Panc1 (cell line): ENCODE measurements at regions not wholly inside any gene's neighbourhood (a gene's known extent, or its start where the extent isn't known, plus 50 kb on each side); places are given as distances from the start of the nearest gene placed in this dataset.

ENCODE experiments used
- ATAC-seq: fragments of 200-7000 bp; cut with Tn5 transposase; 2 replicates; pipeline ENCODE4 v1.9.1; 2020; ENCODE audit warnings: mild to moderate bottlenecking, moderate library complexity
- BruUV-seq: library from RNA; stranded (reverse); fragments of 400-500 nt; replicated peaks from 2 replicates; lab custom pipeline; 2021; lab: Mats Ljungman, UMichigan
- CTCF ChIA-PET: fragments of 300-600 bp; sonication (Branson Sonifier 250); formaldehyde crosslinking; loops from one replicate; lab custom pipeline; 2022; ENCODE audit warnings: antibody characterized with exemption; lab: Charles Lee
- POLR2A ChIA-PET: fragments of 300-600 bp; sonication (Branson Sonifier 250); formaldehyde crosslinking; loops from one replicate; lab custom pipeline; 2022; ENCODE audit warnings: antibody characterized with exemption; lab: Charles Lee
- DNase-seq: peaks from one replicate; pipeline ENCODE4 v3.0.0-alpha.2; 2010; ENCODE audit warnings: low read depth, low spot score
- H3K27ac ChIP-seq: 2 replicates; pipeline ENCODE4 v1.5.1; 2011; ENCODE audit warnings: mild to moderate bottlenecking, low read length, inconsistent platforms
- H3K27me3 ChIP-seq: fragments of 200-500 bp; sonication (Bioruptor generic); 2 replicates; pipeline ENCODE4 v1.6.0; 2014; ENCODE audit warnings: low read length, inconsistent platforms; ENCODE audit not compliant: control insufficient read depth, insufficient read depth
- H3K36me3 ChIP-seq: fragments of 200-500 bp; sonication (Bioruptor generic); 2 replicates; pipeline ENCODE4 v1.5.1; 2014; ENCODE audit warnings: inconsistent platforms, mild to moderate bottlenecking, low read length, moderate library complexity; ENCODE audit not compliant: control insufficient read depth, insufficient read depth
- H3K4me1 ChIP-seq: 2 replicates; pipeline ENCODE4 v1.5.1; 2011; ENCODE audit warnings: inconsistent platforms, mild to moderate bottlenecking, low read length, moderate library complexity; ENCODE audit not compliant: control insufficient read depth, insufficient read depth
- H3K4me3 ChIP-seq, 2 experiments: 2 replicates each; pipeline ENCODE4 v1.5.1; 2011 to 2012; ENCODE audit warnings: low read depth in 2 of 2, low read length in 2 of 2, mild to moderate bottlenecking in 2 of 2, inconsistent platforms in 1 of 2, moderate library complexity in 1 of 2
- H3K9me3 ChIP-seq: fragments of 200-500 bp; sonication (Bioruptor generic); 2 replicates; pipeline ENCODE4 v1.5.1; 2014; ENCODE audit warnings: low read depth, mild to moderate bottlenecking, inconsistent platforms, low read length, moderate library complexity; ENCODE audit not compliant: control insufficient read depth, insufficient read depth
- POLR2AphosphoS5 ChIP-seq: IDR thresholded peaks from 2 replicates; pipeline ENCODE4 v1.6.1; 2012; ENCODE audit warnings: mild to moderate bottlenecking, low read depth, low read length, moderate library complexity
- SIN3A ChIP-seq: IDR thresholded peaks from 2 replicates; pipeline ENCODE4 v1.6.1; 2012; ENCODE audit warnings: low read depth, mild to moderate bottlenecking, low read length, moderate library complexity, borderline replicate concordance; ENCODE audit not compliant: insufficient read depth
- TCF7L2 ChIP-seq: IDR thresholded peaks from 2 replicates; pipeline ENCODE4 v1.6.1; 2011; ENCODE audit warnings: mild to moderate bottlenecking, low read depth, low read length, inconsistent platforms
- in situ Hi-C: cut with HindIII; loops from 2 replicates; pipeline ENCODE4 v1.10.0; 2016; ENCODE audit warnings: low sequenced_read_pairs, low pct_unique_long_range_greater_than_20kb
- intact Hi-C: fragments of 100-400 bp; cut with micrococcal nuclease; formaldehyde crosslinking; loops from one replicate; pipeline ENCODE4 v1.10.0; 2022; ENCODE audit not compliant: unreplicated experiment
- TF ChIP-seq, protein P1 (sequence below): fragments of 450-650 bp; IDR thresholded peaks from 2 replicates; pipeline ENCODE4 v1.5.1; 2017; ENCODE audit warnings: mild to moderate bottlenecking
- TF ChIP-seq, protein P2 (sequence below), 2 experiments: IDR thresholded peaks; 2 replicates each; pipeline ENCODE4 v1.6.1; 2011 to 2012; ENCODE audit warnings: low read depth in 2 of 2, control low read depth in 1 of 2, low read length in 1 of 2, mild to moderate bottlenecking in 1 of 2, moderate library complexity in 1 of 2; ENCODE audit not compliant: insufficient read depth in 1 of 2

DNA sequence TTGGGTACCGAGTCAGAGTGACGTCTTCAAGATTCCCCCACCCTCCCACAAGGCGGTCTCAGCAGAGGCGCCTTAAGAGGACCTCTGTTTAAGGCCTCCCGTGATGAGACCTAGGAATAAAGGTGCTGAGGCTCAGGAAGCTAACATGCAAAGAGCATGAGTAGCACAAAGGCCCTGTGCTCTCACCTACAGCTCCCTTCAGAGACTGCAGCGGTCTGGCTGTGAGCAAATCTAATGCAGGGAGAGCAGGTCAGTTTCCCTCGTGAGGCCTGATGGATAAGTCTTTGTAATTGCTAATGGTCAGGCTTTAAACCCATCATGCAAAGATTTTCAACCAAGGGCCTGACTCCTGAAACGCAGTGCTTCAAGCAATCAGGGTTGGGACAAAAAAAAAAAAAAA is 909.3 kb upstream of the GHITM start:
- H3K4me3 ChIP-seq: no peak overlapping the region
- ChIA-PET POLR2A (no interaction called here), CTCF (no interaction called here)
- in situ Hi-C loops: no loop called here
- TF ChIP-seq, protein P1, sequence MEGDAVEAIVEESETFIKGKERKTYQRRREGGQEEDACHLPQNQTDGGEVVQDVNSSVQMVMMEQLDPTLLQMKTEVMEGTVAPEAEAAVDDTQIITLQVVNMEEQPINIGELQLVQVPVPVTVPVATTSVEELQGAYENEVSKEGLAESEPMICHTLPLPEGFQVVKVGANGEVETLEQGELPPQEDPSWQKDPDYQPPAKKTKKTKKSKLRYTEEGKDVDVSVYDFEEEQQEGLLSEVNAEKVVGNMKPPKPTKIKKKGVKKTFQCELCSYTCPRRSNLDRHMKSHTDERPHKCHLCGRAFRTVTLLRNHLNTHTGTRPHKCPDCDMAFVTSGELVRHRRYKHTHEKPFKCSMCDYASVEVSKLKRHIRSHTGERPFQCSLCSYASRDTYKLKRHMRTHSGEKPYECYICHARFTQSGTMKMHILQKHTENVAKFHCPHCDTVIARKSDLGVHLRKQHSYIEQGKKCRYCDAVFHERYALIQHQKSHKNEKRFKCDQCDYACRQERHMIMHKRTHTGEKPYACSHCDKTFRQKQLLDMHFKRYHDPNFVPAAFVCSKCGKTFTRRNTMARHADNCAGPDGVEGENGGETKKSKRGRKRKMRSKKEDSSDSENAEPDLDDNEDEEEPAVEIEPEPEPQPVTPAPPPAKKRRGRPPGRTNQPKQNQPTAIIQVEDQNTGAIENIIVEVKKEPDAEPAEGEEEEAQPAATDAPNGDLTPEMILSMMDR: no peak
- TF ChIP-seq SIN3A: no peak
- no peak for TF ChIP-seq TCF7L2
- TF ChIP-seq, protein P2, sequence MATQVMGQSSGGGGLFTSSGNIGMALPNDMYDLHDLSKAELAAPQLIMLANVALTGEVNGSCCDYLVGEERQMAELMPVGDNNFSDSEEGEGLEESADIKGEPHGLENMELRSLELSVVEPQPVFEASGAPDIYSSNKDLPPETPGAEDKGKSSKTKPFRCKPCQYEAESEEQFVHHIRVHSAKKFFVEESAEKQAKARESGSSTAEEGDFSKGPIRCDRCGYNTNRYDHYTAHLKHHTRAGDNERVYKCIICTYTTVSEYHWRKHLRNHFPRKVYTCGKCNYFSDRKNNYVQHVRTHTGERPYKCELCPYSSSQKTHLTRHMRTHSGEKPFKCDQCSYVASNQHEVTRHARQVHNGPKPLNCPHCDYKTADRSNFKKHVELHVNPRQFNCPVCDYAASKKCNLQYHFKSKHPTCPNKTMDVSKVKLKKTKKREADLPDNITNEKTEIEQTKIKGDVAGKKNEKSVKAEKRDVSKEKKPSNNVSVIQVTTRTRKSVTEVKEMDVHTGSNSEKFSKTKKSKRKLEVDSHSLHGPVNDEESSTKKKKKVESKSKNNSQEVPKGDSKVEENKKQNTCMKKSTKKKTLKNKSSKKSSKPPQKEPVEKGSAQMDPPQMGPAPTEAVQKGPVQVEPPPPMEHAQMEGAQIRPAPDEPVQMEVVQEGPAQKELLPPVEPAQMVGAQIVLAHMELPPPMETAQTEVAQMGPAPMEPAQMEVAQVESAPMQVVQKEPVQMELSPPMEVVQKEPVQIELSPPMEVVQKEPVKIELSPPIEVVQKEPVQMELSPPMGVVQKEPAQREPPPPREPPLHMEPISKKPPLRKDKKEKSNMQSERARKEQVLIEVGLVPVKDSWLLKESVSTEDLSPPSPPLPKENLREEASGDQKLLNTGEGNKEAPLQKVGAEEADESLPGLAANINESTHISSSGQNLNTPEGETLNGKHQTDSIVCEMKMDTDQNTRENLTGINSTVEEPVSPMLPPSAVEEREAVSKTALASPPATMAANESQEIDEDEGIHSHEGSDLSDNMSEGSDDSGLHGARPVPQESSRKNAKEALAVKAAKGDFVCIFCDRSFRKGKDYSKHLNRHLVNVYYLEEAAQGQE (IDR thresholded peaks at IDR 0.05; ENCODE audit: insufficient read depth in 1 of 2, low read depth in 2 of 2, low read length in 1 of 2): no peak
- TF ChIP-seq POLR2AphosphoS5: no peak
- intact Hi-C loops: no loop called here
- no peaks in the 10 kb centered on the region for H3K27me3 ChIP-seq
- H3K4me1 ChIP-seq: no peaks in the 10 kb centered on the region
- no peak overlapping the region for H3K27ac ChIP-seq
- DNase-seq (no peak), ATAC-seq (no peak)
- no peaks in the 10 kb centered on the region for H3K36me3 ChIP-seq
- no peaks in the 10 kb centered on the region for H3K9me3 ChIP-seq
- no TSS peak for BruUV-seq

DNA sequence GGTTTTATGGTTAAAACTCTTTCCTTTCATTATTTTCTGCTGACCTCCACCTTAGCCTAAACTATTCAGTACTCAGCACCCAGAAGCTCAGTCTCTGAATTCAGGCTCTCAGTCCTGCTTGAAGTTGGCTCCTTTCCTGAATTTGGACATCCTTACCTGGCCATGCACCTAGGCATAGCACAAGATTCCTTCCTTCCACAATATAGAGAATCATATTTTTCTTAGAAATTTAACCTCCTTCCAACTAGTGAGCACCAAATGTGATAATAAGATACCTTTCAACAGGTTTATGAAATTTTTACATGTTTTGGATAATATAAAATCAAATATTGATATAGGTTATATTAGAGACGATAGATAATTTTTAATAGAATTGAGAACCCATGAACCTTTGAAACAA is 905.6 kb upstream of the GHITM start:
- DNase-seq (no peak), ATAC-seq (no peak)
- no TSS peak for BruUV-seq
- no peaks in the 10 kb centered on the region for H3K4me1 ChIP-seq
- no peak overlapping the region for H3K27ac ChIP-seq
- TF ChIP-seq, protein P1: no peak
- TF ChIP-seq POLR2AphosphoS5 (no peak), TCF7L2 (no peak), SIN3A (no peak)
- TF ChIP-seq, protein P2 (IDR thresholded peaks at IDR 0.05; ENCODE audit: insufficient read depth in 1 of 2, low read depth in 2 of 2, low read length in 1 of 2): no peak
- no peak overlapping the region for H3K4me3 ChIP-seq
- intact Hi-C loops: no loop called here
- POLR2A ChIA-PET: no interaction called here
- H3K36me3 ChIP-seq: no peaks in the 10 kb centered on the region
- in situ Hi-C loops: no loop called here
- no peaks in the 10 kb centered on the region for H3K27me3 ChIP-seq
- CTCF ChIA-PET: no interaction called here
- no peaks in the 10 kb centered on the region for H3K9me3 ChIP-seq
